Skeletal muscle tissue (tissue), 3 donors: ENCODE measurements at regions not wholly inside any gene's neighbourhood (a gene's known extent, or its start where the extent isn't known, plus 50 kb on each side); places are given as distances from the start of the nearest gene placed in this dataset.

Source experiments
- H3K27ac ChIP-seq: one replicate; pipeline ENCODE4 v1.7.0; 2013; ENCODE audit warnings: mild to moderate bottlenecking, low read depth, low read length, inconsistent platforms
- H3K27me3 ChIP-seq, 3 donors: one replicate each; pipeline ENCODE4 v1.7.0; 2013; ENCODE audit warnings: low read length in 3 of 3; ENCODE audit not compliant: control insufficient read depth in 3 of 3, insufficient read depth in 3 of 3
- H3K36me3 ChIP-seq, 3 donors: one replicate each; pipeline ENCODE4 v1.7.0; 2013; ENCODE audit warnings: low read length in 3 of 3; ENCODE audit not compliant: control insufficient read depth in 3 of 3, insufficient read depth in 3 of 3
- H3K4me1 ChIP-seq, 3 donors: one replicate each; pipeline ENCODE4 v1.7.0; 2013; ENCODE audit warnings: low read length in 3 of 3, mild to moderate bottlenecking in 3 of 3; ENCODE audit not compliant: control insufficient read depth in 3 of 3, insufficient read depth in 3 of 3
- H3K4me3 ChIP-seq, 3 donors: one replicate each; pipeline ENCODE4 v1.7.0; 2013; ENCODE audit warnings: low read length in 3 of 3
- H3K9ac ChIP-seq, 3 donors: one replicate each; pipeline ENCODE4 v1.7.0; 2013; ENCODE audit warnings: low read length in 3 of 3, mild to moderate bottlenecking in 3 of 3, moderate library complexity in 2 of 3, low read depth in 1 of 3
- H3K9me3 ChIP-seq, 3 donors: one replicate each; pipeline ENCODE4 v1.7.0; 2013; ENCODE audit warnings: low read length in 3 of 3; ENCODE audit not compliant: control insufficient read depth in 3 of 3
- donor health status: Osteomylitis.

GRCh38 chr13:76720821-76721220 is 165.4 kb downstream of the KCTD12 start:
- no peaks in the 10 kb centered on the region for H3K27me3 ChIP-seq

DNA sequence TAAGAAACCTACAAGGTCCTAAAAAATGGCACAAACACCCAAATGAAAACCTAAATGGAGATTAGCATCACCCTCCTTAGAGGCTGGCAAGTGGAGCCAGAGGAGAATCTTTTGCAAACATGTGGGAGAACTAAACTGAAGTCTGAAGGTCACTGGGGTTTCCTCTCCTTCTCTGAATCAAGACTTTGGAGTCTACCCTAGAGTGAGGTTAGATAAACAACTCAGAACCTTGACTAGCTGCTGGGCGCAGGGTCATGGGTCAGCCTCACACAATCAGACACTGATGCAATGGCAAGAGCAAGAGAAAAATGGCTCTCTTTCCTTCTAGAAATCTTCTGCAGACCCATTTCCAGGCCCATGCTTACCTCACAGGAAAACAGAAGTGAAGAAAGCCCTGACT is 165.8 kb downstream of the KCTD12 start:
- no peak overlapping the region for H3K27ac ChIP-seq
- H3K4me3 ChIP-seq, result no peak overlapping the region
- H3K9ac ChIP-seq, result no peak overlapping the region
- no peaks in the 10 kb centered on the region for H3K27me3 ChIP-seq
- H3K9me3 ChIP-seq, result no peaks in the 10 kb centered on the region
- H3K4me1 ChIP-seq, result peaks cover 3 to 13% (median 12%) of the 10 kb centered on the region in 3 donors
- H3K36me3 ChIP-seq, result no peaks in the 10 kb centered on the region

More at GRCh38 chr13:76720821-76721220, 165.4 kb downstream of the KCTD12 start:
- peaks cover 3 to 13% (median 13%) of the 10 kb centered on the region in 3 donors for H3K4me1 ChIP-seq
- no peak overlapping the region for H3K9ac ChIP-seq
- H3K36me3 ChIP-seq, result no peaks in the 10 kb centered on the region
- H3K9me3 ChIP-seq, result no peaks in the 10 kb centered on the region
- H3K4me3 ChIP-seq, result no peak overlapping the region
- H3K27ac ChIP-seq, result no peak overlapping the region

- no peaks in the 10 kb centered on the region for H3K36me3 ChIP-seq
- no peak overlapping the region for H3K4me3 ChIP-seq
- no peak overlapping the region for H3K9ac ChIP-seq
- no peaks in the 10 kb centered on the region for H3K9me3 ChIP-seq
- no peaks in the 10 kb centered on the region for H3K27me3 ChIP-seq
- H3K4me1 ChIP-seq, result peaks cover 3 to 13% (median 13%) of the 10 kb centered on the region in 3 donors
- no peak overlapping the region for H3K27ac ChIP-seq
Measured at GRCh38 chr13:76719955-76720354, 166.2 kb downstream of the KCTD12 start.

- Histone ChIP-seq H3K4me3 (no peak overlapping the region), H3K4me1 (peaks cover 0 to 3% (median 0%) of the 10 kb centered on the region in 3 donors), H3K27me3 (no peaks in the 10 kb centered on the region), H3K27ac (no peak overlapping the region), H3K9me3 (no peaks in the 10 kb centered on the region), H3K9ac (no peak overlapping the region), H3K36me3 (no peaks in the 10 kb centered on the region)
Measured at GRCh38 chr13:76717092-76717491, 169.1 kb downstream of the KCTD12 start.

DNA sequence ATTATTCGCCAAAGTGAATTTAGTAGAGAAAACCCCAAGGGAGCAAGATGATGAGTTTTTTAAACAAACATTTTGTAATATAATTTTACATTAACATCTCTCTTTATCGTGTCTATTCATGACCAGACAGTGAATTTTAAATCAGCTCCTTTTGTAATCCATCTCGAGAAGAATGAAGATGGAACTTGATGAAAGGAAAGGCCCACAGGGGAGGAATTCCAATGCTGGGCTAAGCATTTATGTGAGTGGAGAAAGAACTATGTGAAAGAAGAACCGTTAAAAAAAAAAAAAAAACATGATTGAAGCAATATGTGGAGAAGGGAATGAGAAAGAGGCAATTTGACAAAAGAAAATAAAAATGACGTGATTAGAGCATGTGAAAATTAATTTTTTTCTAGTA is 170.6 kb downstream of the KCTD12 start:
- Histone ChIP-seq H3K4me3 (no peak overlapping the region), H3K4me1 (peaks cover 0 to 3% (median 0%) of the 10 kb centered on the region in 3 donors), H3K27ac (no peak overlapping the region), H3K36me3 (no peaks in the 10 kb centered on the region), H3K27me3 (no peaks in the 10 kb centered on the region), H3K9ac (no peak overlapping the region), H3K9me3 (no peaks in the 10 kb centered on the region)

DNA sequence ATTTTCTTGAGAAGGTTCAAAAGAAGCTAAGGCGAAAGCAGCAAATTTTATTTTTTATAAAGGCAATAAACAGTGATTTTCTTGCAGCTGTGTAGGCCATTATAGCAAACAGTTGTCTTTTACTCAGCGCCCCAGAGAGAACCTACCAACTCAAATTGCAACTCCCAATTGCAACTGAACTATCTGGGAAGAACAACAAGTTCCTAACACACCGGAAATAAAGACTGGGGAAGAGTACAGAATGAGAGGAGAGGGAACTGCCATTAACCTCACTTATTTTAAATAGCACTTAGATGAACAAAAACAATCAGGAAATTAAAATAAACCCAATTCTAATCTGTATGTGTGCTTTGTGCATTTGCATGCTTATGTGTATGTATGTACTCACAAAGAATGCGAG is 171.1 kb downstream of the KCTD12 start:
- Histone ChIP-seq H3K4me3 (no peak overlapping the region), H3K9ac (no peak overlapping the region), H3K27me3 (no peaks in the 10 kb centered on the region), H3K9me3 (no peaks in the 10 kb centered on the region), H3K4me1 (peaks cover 0 to 3% (median 0%) of the 10 kb centered on the region in 3 donors), H3K27ac (no peak overlapping the region), H3K36me3 (no peaks in the 10 kb centered on the region)

DNA sequence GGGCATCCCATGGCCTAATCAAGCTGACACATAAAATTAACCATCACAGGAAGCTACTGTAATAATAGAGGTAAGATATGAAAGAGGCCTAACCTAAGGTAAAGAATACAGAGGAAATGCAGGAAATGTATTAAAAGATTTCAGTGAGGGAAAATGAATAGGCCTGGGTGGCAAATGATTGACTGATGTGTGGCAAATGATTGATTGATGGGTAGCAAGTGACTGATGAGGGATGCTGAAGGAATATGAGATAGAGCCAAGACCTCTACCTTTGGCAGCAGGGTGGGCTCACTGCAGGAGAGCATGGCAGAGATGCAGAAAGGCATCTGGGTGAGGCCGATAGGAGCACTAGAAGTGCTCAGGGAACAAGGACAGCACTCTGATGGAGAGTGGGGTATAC is 172.9 kb downstream of the KCTD12 start:
- Histone ChIP-seq H3K4me1 (peaks cover 0 to 3% (median 0%) of the 10 kb centered on the region in 3 donors), H3K9me3 (no peaks in the 10 kb centered on the region)

DNA sequence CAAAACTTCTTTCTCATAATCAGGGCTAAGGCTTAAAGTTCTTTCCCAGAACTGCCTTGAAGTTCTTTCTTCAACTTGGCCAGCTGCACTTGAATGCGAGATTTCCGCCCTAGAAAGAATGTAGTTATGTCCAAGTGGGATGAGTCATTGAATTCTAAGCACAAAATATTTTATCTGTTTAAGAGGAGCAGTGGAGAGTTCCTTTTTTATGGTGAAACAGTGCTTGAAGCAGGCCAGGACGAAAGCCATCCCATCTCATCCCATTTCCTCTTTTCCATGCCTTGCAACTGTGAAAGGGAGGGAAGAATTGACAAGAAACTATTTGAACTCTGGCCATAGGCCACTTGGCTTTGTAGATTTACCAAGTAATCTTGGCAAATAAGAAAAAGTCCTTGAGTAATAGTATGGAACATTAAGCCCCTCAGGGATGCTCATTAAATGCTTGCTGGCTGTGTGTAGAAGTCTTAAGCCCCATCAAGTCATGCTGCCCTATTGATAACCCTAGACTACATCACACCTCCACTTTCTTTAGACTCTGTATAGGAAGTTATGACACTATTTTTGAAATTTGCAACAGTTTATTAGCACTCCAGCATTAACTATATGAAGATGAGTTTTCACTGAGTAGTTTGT is 174.5 kb downstream of the KCTD12 start:
- Histone ChIP-seq H3K9ac (no peak overlapping the region), H3K4me1 (peaks cover 0 to 3% (median 0%) of the 10 kb centered on the region in 3 donors), H3K9me3 (no peaks in the 10 kb centered on the region), H3K36me3 (no peaks in the 10 kb centered on the region), H3K27ac (peak overlapping the region; percentile 29), H3K4me3 (no peak overlapping the region), H3K27me3 (no peaks in the 10 kb centered on the region)

More for the DNA sequence above, 172.9 kb downstream of the KCTD12 start:
- Histone ChIP-seq H3K36me3 (no peaks in the 10 kb centered on the region), H3K27ac (no peak overlapping the region), H3K27me3 (no peaks in the 10 kb centered on the region), H3K4me3 (no peak overlapping the region), H3K9ac (no peak overlapping the region)

DNA sequence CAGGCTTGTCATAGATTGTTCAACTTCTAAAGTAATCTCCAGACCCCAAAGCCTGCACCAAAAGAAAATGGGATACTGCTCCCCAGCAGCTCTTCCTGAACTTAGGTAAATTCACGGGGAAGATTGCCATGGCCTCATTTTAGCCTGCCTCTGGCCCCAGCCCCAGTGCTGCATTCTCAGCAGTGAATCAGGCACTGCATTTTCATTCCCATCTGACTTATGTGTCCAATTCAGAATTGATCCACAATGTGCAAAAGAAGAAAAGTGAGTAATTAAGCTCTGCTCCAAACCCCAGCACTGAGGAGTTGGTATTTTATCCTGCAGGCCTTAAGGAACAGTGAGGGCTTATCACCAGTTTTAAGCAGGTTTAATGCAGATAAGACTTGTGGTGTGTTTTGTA is 176.4 kb downstream of the KCTD12 start:
- H3K4me1 ChIP-seq, result peaks cover 0 to under 1% (median 0%) of the 10 kb centered on the region in 3 donors
- no peaks in the 10 kb centered on the region for H3K27me3 ChIP-seq
- H3K9me3 ChIP-seq, result no peaks in the 10 kb centered on the region
- no peak overlapping the region for H3K9ac ChIP-seq
- H3K36me3 ChIP-seq, result no peaks in the 10 kb centered on the region
- no peak overlapping the region for H3K4me3 ChIP-seq
- H3K27ac ChIP-seq, result no peak overlapping the region

- H3K27me3 ChIP-seq, result no peaks in the 10 kb centered on the region
- H3K9me3 ChIP-seq, result no peaks in the 10 kb centered on the region
- H3K36me3 ChIP-seq, result no peaks in the 10 kb centered on the region
- H3K9ac ChIP-seq, result no peak overlapping the region
- no peak overlapping the region for H3K4me3 ChIP-seq
- no peaks in the 10 kb centered on the region for H3K4me1 ChIP-seq
- no peak overlapping the region for H3K27ac ChIP-seq
Measured at GRCh38 chr13:76708138-76708688, 178.0 kb downstream of the KCTD12 start.
